ENCODE measurements at regions not wholly inside any gene's neighbourhood (a gene's known extent, or its start where the extent isn't known, plus 50 kb on each side); places are given as distances from the start of the nearest gene placed in this dataset.

DNA sequence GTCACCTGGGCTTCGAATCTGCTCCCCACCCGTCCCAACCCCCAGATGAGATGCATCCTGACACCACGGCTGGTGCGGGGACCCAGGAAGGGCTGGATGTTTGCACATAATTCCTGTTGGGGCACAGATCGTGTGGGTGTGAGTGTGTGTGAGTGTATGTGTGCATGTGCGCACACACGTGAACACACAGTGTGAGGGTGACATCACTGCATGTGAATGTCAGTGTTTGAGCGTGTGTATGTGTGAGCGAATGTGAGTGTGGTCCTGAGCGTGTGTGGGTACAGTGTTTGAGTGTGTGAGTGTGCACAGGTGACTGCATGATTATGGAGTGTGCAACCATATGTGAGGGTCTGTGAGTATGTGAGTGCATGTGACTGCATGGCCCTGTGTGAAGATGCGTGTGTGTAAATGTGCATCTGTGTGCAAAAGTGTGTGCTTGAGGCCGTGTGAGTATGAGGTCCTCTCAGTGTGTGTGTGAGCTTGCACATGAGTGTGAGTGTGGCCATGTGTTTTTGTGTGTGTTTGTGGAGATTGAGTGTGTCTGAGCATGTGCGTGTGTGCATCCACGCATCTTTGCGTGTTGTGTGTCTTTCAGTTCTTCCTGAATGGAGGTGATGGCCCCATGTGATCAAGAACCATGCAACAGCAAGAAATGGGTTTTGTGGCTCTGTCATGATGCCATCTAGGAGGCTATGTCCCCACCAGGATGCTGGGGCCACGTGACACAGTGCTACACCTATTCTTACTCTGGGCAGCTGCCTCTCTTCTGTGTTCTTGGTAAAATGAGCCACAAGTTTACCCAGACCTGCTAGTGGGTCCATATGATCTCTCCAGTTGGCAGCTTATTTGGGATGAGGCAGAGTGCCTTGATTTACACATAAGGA, 70.5 kb upstream of the GCSH start:
- intact Hi-C loops (cut with DNase I; ENCODE audit: low total_unique reads) = no loop called here
- no peaks in the 10 kb centered on the region for H3K9me3 ChIP-seq
- DNase-seq = no peak
- H3K4me3 ChIP-seq = no peak overlapping the region
- peaks cover 0 to 12% (median 4%) of the 10 kb centered on the region in 4 donors for H3K4me1 ChIP-seq
- H3K36me3 ChIP-seq = no peaks in the 10 kb centered on the region
- TF ChIP-seq CTCF (IDR thresholded peaks at IDR 0.05) = no peak
- H3K27ac ChIP-seq = peak overlapping the region in 1 of 2 donors; percentile 54
- H3K27me3 ChIP-seq = no peaks in the 10 kb centered on the region

- H3K4me1 ChIP-seq = peaks cover 0 to 12% (median 4%) of the 10 kb centered on the region in 4 donors
- H3K9me3 ChIP-seq = no peaks in the 10 kb centered on the region
- H3K36me3 ChIP-seq = no peaks in the 10 kb centered on the region
- no peak overlapping the region for H3K27ac ChIP-seq
- intact Hi-C loops (cut with DNase I; ENCODE audit: low total_unique reads) = no loop called here
- no peak for DNase-seq
- no peaks in the 10 kb centered on the region for H3K27me3 ChIP-seq
- no peak overlapping the region for H3K4me3 ChIP-seq
- no peak for TF ChIP-seq CTCF (IDR thresholded peaks at IDR 0.05)
Measured at GRCh38 chr16:81165411-81166097, 69.4 kb upstream of the GCSH start.

DNA sequence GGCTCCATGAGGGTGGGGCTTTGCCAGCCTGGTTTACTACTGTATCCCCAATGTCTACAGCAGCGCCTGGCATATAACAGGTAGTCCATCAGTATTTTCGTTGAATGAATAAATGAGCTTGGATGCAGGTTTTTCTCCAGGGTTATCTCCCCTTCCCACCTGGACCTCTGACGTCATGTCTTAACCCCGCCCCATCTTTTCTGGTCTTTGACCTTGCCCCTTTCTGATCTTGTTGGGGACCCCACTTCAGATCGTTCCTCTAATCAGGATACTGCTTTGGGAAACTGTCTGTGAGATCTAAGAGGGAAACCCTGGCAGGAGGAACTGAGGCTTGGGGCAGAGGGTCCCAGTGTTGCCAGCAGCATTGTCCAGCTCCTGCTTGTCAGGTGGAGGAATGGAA, 68.8 kb upstream of the GCSH start:
- intact Hi-C loops (cut with DNase I; ENCODE audit: low total_unique reads) = no loop called here
- no peak for TF ChIP-seq CTCF (IDR thresholded peaks at IDR 0.05)
- no peaks in the 10 kb centered on the region for H3K27me3 ChIP-seq
- DNase-seq = no peak
- H3K27ac ChIP-seq = no peak overlapping the region
- H3K9me3 ChIP-seq = no peaks in the 10 kb centered on the region
- no peaks in the 10 kb centered on the region for H3K36me3 ChIP-seq
- H3K4me1 ChIP-seq = peaks cover 0 to 12% (median 4%) of the 10 kb centered on the region in 4 donors
- H3K4me3 ChIP-seq = no peak overlapping the region

- no peak for TF ChIP-seq CTCF (IDR thresholded peaks at IDR 0.05)
- intact Hi-C loops (cut with DNase I; ENCODE audit: low total_unique reads) = no loop called here
Measured at GRCh38 chr16:81164481-81164880, 68.3 kb upstream of the GCSH start.

GRCh38 chr16:81163671-81164070, 67.5 kb upstream of the GCSH start:
- Histone ChIP-seq H3K4me1 (peaks cover 0 to 12% (median 4%) of the 10 kb centered on the region in 4 donors), H3K27ac (no peak overlapping the region), H3K4me3 (no peak overlapping the region), H3K9me3 (no peaks in the 10 kb centered on the region), H3K36me3 (no peaks in the 10 kb centered on the region), H3K27me3 (no peaks in the 10 kb centered on the region)
- intact Hi-C loops (cut with DNase I; ENCODE audit: low total_unique reads) = no loop called here
- no peak for TF ChIP-seq CTCF (IDR thresholded peaks at IDR 0.05)
- no peak for DNase-seq

More at GRCh38 chr16:81164481-81164880, 68.3 kb upstream of the GCSH start:
- no peaks in the 10 kb centered on the region for H3K27me3 ChIP-seq
- H3K4me1 ChIP-seq = peaks cover 0 to 12% (median 4%) of the 10 kb centered on the region in 4 donors
- H3K4me3 ChIP-seq = no peak overlapping the region
- no peak for DNase-seq
- no peaks in the 10 kb centered on the region for H3K9me3 ChIP-seq
- no peaks in the 10 kb centered on the region for H3K36me3 ChIP-seq
- H3K27ac ChIP-seq = no peak overlapping the region
